Astrocyte of the hippocampus (primary cell): ENCODE measurements at regions not wholly inside any gene's neighbourhood (a gene's known extent, or its start where the extent isn't known, plus 50 kb on each side); places are given as distances from the start of the nearest gene placed in this dataset.

ENCODE experiments used
- DNase-seq: peaks from one replicate; pipeline ENCODE4 v3.0.0; 2011; ENCODE audit warnings: low read depth, low spot score

- DNase-seq = peak; percentile 17
Measured at GRCh38 chr3:193827040-193827669, 234.1 kb downstream of the OPA1 start.

GRCh38 chr3:193827871-193828270, 234.9 kb downstream of the OPA1 start:
- no peak for DNase-seq

GRCh38 chr3:193828477-193828876, 235.5 kb downstream of the OPA1 start:
- no peak for DNase-seq

- DNase-seq = peak; percentile 94
Measured at GRCh38 chr3:193829781-193830180, 236.8 kb downstream of the OPA1 start.

GRCh38 chr3:193830791-193831191, 237.8 kb downstream of the OPA1 start:
- DNase-seq = peak; percentile 71

- peak; percentile 97 for DNase-seq
Measured at GRCh38 chr3:193831495-193832455, 238.8 kb downstream of the OPA1 start.

GRCh38 chr3:193832833-193833413, 239.9 kb downstream of the OPA1 start:
- no peak for DNase-seq

GRCh38 chr3:193833592-193833991, 240.6 kb downstream of the OPA1 start:
- DNase-seq = no peak

- no peak for DNase-seq
Measured at GRCh38 chr3:193835414-193835813, 242.4 kb downstream of the OPA1 start.

- no peak for DNase-seq
Measured at GRCh38 chr3:193836511-193836910, 243.5 kb downstream of the OPA1 start.

GRCh38 chr3:193836918-193837317, 243.9 kb downstream of the OPA1 start:
- DNase-seq = no peak

- DNase-seq = no peak
Measured at GRCh38 chr3:193837347-193837827, 244.4 kb downstream of the OPA1 start.

- no peak for DNase-seq
Measured at GRCh38 chr3:193840111-193840641, 247.2 kb downstream of the OPA1 start.

- no peak for DNase-seq
Measured at GRCh38 chr3:193841581-193841980, 248.6 kb downstream of the OPA1 start.

- no peak for DNase-seq
Measured at GRCh38 chr3:193842029-193842798, 249.2 kb downstream of the OPA1 start.

GRCh38 chr3:193842832-193843473, 249.9 kb downstream of the OPA1 start:
- DNase-seq = no peak

GRCh38 chr3:193843474-193844301, 250.7 kb downstream of the OPA1 start:
- no peak for DNase-seq

- no peak for DNase-seq
Measured at GRCh38 chr3:193844472-193844871, 251.5 kb downstream of the OPA1 start.

GRCh38 chr3:193845144-193845543, 252.1 kb downstream of the OPA1 start:
- no peak for DNase-seq

- no peak for DNase-seq
Measured at GRCh38 chr3:193846569-193846968, 253.6 kb downstream of the OPA1 start.
